IPS-18a (cell line): ENCODE measurements at regions not wholly inside any gene's neighbourhood (a gene's known extent, or its start where the extent isn't known, plus 50 kb on each side); places are given as distances from the start of the nearest gene placed in this dataset.
"Not testable (repeated sequence)": the region's sequence is repeated elsewhere in the genome, so short reads cannot be mapped to it uniquely, and the experiment has no call there.

Source experiments
- H3K27ac ChIP-seq: one replicate; pipeline ENCODE4 v1.5.1; 2013; ENCODE audit warnings: low read length
- H3K27me3 ChIP-seq: one replicate; pipeline ENCODE4 v1.6.1; 2013; ENCODE audit warnings: mild to moderate bottlenecking, low read length; ENCODE audit not compliant: control insufficient read depth, insufficient read depth
- H3K36me3 ChIP-seq: one replicate; pipeline ENCODE4 v1.6.1; 2013; ENCODE audit warnings: low read depth, low read length; ENCODE audit not compliant: control insufficient read depth
- H3K4me1 ChIP-seq: one replicate; pipeline ENCODE4 v1.6.1; 2013; ENCODE audit warnings: low read depth, low read length; ENCODE audit not compliant: control insufficient read depth
- H3K4me3 ChIP-seq: one replicate; pipeline ENCODE4 v1.5.1; 2013; ENCODE audit warnings: low read length
- H3K9ac ChIP-seq: one replicate; pipeline ENCODE4 v1.6.1; 2013; ENCODE audit warnings: mild to moderate bottlenecking, low read length, moderate library complexity
- H3K9me3 ChIP-seq: one replicate; pipeline ENCODE4 v1.6.1; 2013; ENCODE audit warnings: low read depth, low read length; ENCODE audit not compliant: control insufficient read depth

GRCh38 chr5:68691874-68692273 is 401.9 kb upstream of the SLC30A5 start:
- not testable (repeated sequence) for H3K4me3 ChIP-seq, H3K36me3 ChIP-seq, H3K27ac ChIP-seq, H3K4me1 ChIP-seq, H3K9ac ChIP-seq, H3K9me3 ChIP-seq, H3K27me3 ChIP-seq

GRCh38 chr5:68698025-68698940 is 395.5 kb upstream of the SLC30A5 start:
- Histone ChIP-seq H3K4me1 (no peaks in the 10 kb centered on the region), H3K9me3 (no peaks in the 10 kb centered on the region), H3K27me3 (no peaks in the 10 kb centered on the region), H3K36me3 (no peaks in the 10 kb centered on the region), H3K4me3 (no peak overlapping the region), H3K27ac (no peak overlapping the region), H3K9ac (no peak overlapping the region)

GRCh38 chr5:68699966-68700365 is 393.8 kb upstream of the SLC30A5 start:
- no peak overlapping the region for H3K9ac ChIP-seq
- no peak overlapping the region for H3K4me3 ChIP-seq
- H3K4me1 ChIP-seq = no peaks in the 10 kb centered on the region
- no peaks in the 10 kb centered on the region for H3K9me3 ChIP-seq
- H3K36me3 ChIP-seq = no peaks in the 10 kb centered on the region
- H3K27me3 ChIP-seq = no peaks in the 10 kb centered on the region
- H3K27ac ChIP-seq = no peak overlapping the region

GRCh38 chr5:68707575-68707974 is 386.2 kb upstream of the SLC30A5 start:
- no peaks in the 10 kb centered on the region for H3K9me3 ChIP-seq
- no peaks in the 10 kb centered on the region for H3K36me3 ChIP-seq
- no peak overlapping the region for H3K9ac ChIP-seq
- no peaks in the 10 kb centered on the region for H3K27me3 ChIP-seq
- H3K4me3 ChIP-seq = no peak overlapping the region
- no peaks in the 10 kb centered on the region for H3K4me1 ChIP-seq
- no peak overlapping the region for H3K27ac ChIP-seq

GRCh38 chr5:68708156-68708841 is 385.5 kb upstream of the SLC30A5 start:
- Histone ChIP-seq H3K4me1 (no peaks in the 10 kb centered on the region), H3K9me3 (no peaks in the 10 kb centered on the region), H3K9ac (no peak overlapping the region), H3K4me3 (no peak overlapping the region), H3K36me3 (no peaks in the 10 kb centered on the region), H3K27me3 (no peaks in the 10 kb centered on the region), H3K27ac (no peak overlapping the region)

- Histone ChIP-seq H3K27me3 (no peaks in the 10 kb centered on the region), H3K4me1 (no peaks in the 10 kb centered on the region), H3K4me3 (no peak overlapping the region), H3K36me3 (no peaks in the 10 kb centered on the region), H3K27ac (no peak overlapping the region), H3K9me3 (no peaks in the 10 kb centered on the region), H3K9ac (no peak overlapping the region)
Observed at GRCh38 chr5:68708842-68709170, 385.0 kb upstream of the SLC30A5 start.

GRCh38 chr5:68709239-68709638 is 384.6 kb upstream of the SLC30A5 start:
- no peaks in the 10 kb centered on the region for H3K36me3 ChIP-seq
- H3K27ac ChIP-seq = no peak overlapping the region
- H3K9ac ChIP-seq = no peak overlapping the region
- no peaks in the 10 kb centered on the region for H3K9me3 ChIP-seq
- H3K4me1 ChIP-seq = no peaks in the 10 kb centered on the region
- no peaks in the 10 kb centered on the region for H3K27me3 ChIP-seq
- no peak overlapping the region for H3K4me3 ChIP-seq

GRCh38 chr5:68710514-68710913 is 383.3 kb upstream of the SLC30A5 start:
- no peaks in the 10 kb centered on the region for H3K4me1 ChIP-seq
- H3K36me3 ChIP-seq = no peaks in the 10 kb centered on the region
- no peak overlapping the region for H3K4me3 ChIP-seq
- H3K9ac ChIP-seq = no peak overlapping the region
- no peaks in the 10 kb centered on the region for H3K9me3 ChIP-seq
- H3K27me3 ChIP-seq = no peaks in the 10 kb centered on the region
- H3K27ac ChIP-seq = no peak overlapping the region

GRCh38 chr5:68711293-68712200 is 382.3 kb upstream of the SLC30A5 start:
- H3K4me3 ChIP-seq = no peak overlapping the region
- no peaks in the 10 kb centered on the region for H3K4me1 ChIP-seq
- H3K9ac ChIP-seq = no peak overlapping the region
- no peaks in the 10 kb centered on the region for H3K27me3 ChIP-seq
- H3K27ac ChIP-seq = no peak overlapping the region
- H3K36me3 ChIP-seq = no peaks in the 10 kb centered on the region
- no peaks in the 10 kb centered on the region for H3K9me3 ChIP-seq

GRCh38 chr5:68714810-68715209 is 379.0 kb upstream of the SLC30A5 start:
- Histone ChIP-seq H3K4me3 (no peak overlapping the region), H3K9ac (no peak overlapping the region), H3K27ac (no peak overlapping the region), H3K4me1 (no peaks in the 10 kb centered on the region), H3K9me3 (no peaks in the 10 kb centered on the region), H3K36me3 (no peaks in the 10 kb centered on the region), H3K27me3 (no peaks in the 10 kb centered on the region)

GRCh38 chr5:68720884-68721610 is 372.8 kb upstream of the SLC30A5 start:
- Histone ChIP-seq H3K9me3 (no peaks in the 10 kb centered on the region), H3K27me3 (no peaks in the 10 kb centered on the region), H3K4me1 (no peaks in the 10 kb centered on the region), H3K36me3 (no peaks in the 10 kb centered on the region), H3K4me3 (no peak overlapping the region), H3K27ac (no peak overlapping the region), H3K9ac (no peak overlapping the region)
